GDM1 (cell line): ENCODE measurements at regions not wholly inside any gene's neighbourhood (a gene's known extent, or its start where the extent isn't known, plus 50 kb on each side); places are given as distances from the start of the nearest gene placed in this dataset.

Source experiments
- DNase-seq: peaks from one replicate; lab custom pipeline; 2025; lab: John Stamatoyannopoulos, UW

GRCh38 chr11:27214713-27215112 lies 148.3 kb downstream of the CCDC34 start:
- DNase-seq, result no peak

DNA sequence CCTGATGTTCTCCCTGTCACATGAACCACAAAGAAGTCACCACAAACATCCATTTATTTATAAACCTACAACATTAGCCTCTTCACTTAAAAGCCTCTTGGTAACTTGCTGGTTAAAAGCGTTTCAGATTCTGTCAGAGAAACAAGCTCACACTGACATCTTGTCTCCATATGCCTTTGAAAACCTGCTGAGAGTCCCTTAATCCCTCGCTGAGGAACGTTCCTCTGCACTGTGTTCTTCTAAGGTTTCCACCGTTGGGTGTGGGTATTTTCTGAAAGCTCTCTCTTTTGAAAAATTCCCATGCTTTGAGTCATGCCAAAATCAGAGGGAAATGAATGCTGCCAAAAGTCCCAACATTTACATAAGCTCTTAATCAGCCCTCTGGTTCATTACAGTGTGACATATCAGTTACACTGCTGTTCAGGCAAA lies 149.8 kb downstream of the CCDC34 start:
- DNase-seq, result no peak

DNA sequence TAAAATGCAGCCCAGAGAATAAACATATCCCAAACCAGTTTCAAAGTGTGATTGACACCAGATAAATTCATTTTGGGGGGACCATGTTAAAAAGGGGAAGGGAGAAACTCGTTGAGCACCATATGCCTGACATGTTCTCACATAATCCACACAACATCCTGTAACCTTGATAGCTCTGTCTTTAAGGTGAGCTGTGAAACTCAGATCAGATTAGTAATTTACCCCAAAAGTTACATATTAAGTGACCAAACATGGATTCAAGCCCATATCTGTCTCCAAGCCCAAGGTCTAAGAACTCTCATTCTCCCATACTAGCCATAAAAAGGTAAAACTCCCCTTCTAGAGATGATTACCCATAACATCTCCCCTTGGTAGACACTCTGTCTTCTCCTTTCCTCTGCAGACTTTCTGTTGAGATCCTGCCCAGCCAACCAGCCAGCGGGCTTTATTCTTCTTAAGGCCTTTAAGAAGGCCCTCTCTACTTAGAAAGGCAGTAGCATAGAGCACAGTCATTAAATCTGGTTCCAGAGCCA lies 150.7 kb downstream of the CCDC34 start:
- no peak for DNase-seq

- no peak for DNase-seq
Measured at GRCh38 chr11:27211370-27212127, 151.5 kb downstream of the CCDC34 start.

DNA sequence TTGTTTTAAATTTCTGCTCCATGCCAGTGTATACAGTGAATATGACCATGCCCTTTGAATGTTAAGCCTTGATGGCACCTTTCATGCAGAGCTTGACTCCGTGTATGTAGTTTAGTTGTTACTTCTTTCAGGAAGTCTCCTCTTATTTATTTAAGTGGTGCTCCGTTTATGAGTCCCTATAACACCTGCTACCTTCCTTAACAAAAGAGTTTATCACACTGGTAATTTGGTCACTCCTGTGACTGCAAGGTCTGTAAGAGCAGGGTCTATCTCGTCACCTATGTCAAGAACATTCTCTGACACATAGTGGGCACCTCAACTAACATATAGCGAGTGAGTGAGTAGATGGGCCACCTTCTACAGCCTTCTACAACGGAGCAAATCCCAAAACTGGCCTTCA lies 152.5 kb downstream of the CCDC34 start:
- DNase-seq, result no peak

DNA sequence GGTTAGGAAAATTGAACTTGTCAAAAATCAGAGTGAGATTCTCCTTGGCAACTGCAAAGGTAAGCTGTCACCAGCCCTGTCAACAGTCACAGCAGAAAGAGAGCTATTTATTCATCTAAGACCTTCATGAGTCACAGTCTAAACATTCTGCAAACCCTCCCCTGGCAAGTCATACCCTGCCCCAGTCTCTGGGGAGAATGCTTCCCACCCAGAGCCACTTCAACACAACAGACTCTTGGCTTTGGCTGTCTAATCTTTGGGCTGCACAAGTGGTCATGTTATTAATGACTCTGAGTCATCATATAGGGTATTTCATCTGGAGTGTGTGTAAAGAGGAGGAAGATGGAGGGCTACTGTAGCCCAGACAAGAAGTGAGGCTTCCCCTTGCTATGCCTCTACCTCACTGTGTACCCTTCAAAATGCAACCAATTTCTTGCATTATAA lies 153.4 kb downstream of the CCDC34 start:
- DNase-seq, result no peak

DNA sequence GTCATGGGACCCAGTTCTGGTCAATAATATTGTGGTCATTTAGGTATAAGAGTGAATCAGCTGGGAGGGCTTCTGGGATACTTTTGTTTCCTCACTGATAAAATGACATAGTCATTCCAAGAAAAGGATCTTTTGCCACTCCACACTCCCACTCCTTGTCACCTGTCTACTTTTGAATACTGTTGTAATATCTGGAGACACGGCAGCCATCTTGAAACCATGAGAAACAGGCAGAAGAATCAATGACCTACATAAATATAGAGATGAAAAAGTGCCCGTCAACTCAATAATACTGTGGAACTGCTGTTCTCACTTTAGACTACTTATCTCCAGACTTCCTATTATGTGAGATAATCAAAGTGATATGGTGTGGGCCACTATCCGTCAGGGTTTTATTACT lies 154.2 kb downstream of the CCDC34 start:
- no peak for DNase-seq

DNA sequence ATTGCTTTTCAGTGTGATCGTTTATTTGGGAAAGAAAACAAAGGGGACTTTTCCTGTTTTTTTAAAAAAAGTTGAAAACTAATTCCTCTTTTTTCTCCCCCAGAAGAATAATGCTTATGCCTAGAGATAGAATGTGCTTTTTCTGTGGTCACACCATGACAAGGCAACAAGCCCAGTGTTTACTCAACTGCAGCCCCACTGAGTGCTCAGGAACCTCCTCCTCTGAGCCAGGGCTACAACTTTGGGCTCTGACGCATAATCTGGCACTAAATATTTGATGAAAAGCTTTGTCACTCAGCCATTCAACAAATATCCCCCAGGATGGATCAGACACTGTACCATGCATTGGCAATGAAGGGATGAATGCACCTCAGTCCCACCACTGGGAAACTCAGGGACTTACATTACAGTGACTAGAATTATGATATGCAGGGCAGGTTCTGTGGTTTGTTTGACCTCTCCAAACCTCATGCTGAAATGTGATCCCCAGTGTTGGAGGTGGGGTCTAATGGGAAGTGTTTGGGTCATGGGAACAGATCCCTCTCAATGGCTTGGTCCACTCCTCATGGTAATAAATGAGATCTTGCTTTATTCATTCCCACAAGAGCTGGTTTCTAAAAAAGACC lies 155.9 kb downstream of the CCDC34 start:
- no peak for DNase-seq

DNA sequence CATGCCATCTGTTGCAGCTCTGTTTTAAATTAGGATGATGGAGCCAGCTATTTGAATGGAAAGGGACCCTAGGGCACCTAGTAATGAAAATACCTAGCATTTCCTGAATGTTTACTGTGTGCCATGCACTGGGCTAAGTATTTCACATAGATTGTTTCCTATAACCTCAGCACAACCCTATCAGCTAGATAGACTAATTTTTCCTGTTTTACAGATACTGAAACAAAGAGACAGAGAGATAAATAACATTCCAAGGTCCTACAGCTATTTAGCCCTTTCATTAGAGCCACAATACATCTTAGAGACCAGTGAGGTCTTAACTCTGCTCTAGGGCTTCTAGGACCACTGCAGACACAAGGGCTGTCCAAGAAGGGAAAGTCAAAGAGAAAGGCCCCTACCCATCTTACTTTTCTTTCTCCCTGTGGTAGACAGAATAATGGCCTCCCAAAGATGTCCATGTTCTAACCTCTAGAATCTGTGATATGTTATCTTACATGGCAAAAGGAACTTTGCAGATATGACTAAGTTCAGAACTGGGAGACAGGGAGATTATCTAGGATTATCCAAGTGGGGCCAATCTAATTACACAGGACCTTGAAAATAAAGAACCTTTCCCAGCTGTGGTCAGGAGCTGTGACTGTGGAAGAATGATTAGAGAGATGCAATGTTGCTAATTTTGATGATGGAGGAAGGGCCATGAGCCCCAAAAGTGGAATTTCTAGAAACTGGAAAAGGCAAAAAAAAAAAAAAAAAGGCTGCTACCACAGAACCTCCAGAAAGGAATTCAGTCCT lies 157.0 kb downstream of the CCDC34 start:
- no peak for DNase-seq

DNA sequence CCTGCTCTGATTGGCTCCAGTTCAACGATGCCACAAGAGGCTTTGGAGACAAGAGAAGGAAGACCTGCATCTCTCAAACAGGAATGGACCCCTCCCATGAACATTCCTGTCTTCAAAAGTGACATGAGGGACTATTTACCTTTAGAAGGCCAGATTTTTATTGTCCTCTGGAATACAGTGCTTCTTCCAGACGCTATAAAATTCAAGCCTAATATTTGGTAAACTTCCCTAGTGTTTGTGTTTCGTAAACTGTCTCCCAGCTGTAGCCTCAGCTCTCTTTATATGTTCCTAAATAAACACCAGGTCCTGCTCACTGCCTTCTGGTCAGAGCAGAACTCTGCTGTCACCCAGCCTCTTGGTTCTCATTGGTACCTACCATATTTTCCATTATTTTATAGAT lies 157.8 kb downstream of the CCDC34 start:
- DNase-seq, result no peak

GRCh38 chr11:27204529-27204928 lies 158.5 kb downstream of the CCDC34 start:
- no peak for DNase-seq

DNA sequence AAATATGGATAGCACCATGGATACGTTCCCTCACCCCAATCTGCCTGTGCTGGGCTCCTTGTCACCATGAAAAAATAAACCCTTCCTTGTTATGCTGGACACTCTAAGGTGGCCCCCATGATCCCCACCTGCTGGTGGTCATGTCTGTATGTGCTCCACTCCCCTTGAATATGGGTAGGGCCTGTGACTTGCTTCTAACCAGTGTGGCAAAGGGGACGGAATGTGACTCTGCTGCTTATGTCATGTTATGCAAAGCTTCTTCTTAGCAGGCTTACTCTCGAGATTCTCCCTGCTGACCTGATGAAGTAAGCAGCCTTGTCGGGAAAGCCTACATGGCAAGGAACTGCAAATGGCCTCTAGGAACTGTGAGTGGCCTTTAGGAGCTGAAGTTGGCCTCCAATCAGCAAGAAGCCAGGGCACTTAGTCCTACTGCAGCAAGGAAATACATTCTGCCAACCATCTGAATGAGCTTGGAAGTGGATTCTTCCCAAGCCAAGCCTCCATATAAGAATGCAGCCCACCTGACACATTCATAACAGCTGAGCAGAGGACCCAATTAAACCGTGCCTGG lies 159.9 kb downstream of the CCDC34 start:
- DNase-seq, result no peak

DNA sequence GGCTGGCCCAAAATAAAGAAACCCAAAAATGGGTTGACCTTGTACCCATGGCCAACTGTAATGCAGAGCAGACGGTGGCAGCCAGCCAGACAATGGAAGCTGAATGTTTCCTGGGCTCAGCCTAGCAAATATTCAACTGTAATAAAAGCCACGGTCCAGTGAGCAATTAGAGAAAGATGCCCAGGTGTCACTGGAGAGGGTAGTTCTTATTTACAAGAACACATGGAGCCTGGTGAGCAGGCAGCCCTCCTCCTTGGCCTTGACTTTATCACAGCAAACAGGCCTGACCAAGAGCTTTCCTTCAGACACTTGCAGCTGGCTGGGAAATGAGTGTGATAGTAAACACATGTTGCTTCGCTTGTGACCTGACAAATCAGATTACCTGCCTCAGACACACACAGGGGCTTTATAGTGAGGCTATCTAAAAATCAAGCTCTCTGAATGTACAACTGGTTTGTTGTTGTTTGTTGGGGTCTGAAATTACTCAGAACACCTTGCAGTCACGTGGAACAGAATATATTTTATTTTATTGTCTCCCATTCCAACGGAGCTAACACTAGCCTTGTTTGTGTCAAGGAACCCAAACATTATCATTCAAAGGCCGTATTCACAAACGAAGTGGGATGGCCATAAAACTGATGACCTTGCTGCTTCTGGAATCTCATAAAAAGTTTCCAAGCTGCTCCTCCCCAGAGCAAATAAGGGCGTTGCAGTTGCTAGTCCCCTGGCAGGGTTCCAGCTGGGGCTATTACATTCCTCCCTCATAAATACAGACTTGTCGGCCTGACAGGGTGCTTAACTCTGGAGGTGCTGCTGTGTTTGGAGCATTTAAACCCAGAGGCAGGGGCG lies 161.1 kb downstream of the BBOX1 start:
- DNase-seq, result no peak

DNA sequence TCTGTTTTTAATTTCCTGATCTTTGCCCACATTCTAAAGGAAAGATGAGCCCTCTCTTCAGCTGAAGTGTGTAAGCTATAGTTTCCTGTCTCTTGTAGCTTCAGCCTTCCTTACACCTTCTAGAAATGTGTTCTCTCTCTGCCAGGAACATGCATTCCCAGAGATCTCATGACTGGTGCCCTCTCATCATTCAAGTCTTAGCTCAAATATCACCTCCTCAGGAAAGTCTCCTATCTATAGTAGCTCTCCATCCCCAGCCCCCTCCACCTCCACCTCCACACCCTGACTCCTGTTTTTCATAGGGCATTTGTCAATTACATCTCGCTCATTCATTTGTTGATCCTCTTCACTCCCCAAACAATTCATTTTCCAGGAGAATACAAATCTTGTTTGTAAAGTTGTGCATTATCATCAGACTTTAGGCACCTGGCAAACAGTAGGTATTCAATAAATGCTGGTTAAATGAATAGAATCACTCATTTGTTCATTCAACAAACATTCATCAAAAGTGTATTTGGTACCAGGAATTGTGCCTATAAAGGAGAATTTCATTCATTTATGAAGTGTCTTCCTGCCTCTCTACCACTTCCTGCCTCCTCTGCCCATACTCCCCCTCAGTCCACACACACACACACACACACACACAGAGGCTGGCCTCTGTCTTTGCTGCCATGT lies 160.3 kb downstream of the BBOX1 start:
- no peak for DNase-seq

GRCh38 chr11:27196203-27196897 lies 155.7 kb downstream of the BBOX1 start:
- no peak for DNase-seq

GRCh38 chr11:27195837-27196202 lies 155.2 kb downstream of the BBOX1 start:
- DNase-seq, result no peak

- no peak for DNase-seq
Measured at GRCh38 chr11:27194976-27195375, 154.4 kb downstream of the BBOX1 start.

DNA sequence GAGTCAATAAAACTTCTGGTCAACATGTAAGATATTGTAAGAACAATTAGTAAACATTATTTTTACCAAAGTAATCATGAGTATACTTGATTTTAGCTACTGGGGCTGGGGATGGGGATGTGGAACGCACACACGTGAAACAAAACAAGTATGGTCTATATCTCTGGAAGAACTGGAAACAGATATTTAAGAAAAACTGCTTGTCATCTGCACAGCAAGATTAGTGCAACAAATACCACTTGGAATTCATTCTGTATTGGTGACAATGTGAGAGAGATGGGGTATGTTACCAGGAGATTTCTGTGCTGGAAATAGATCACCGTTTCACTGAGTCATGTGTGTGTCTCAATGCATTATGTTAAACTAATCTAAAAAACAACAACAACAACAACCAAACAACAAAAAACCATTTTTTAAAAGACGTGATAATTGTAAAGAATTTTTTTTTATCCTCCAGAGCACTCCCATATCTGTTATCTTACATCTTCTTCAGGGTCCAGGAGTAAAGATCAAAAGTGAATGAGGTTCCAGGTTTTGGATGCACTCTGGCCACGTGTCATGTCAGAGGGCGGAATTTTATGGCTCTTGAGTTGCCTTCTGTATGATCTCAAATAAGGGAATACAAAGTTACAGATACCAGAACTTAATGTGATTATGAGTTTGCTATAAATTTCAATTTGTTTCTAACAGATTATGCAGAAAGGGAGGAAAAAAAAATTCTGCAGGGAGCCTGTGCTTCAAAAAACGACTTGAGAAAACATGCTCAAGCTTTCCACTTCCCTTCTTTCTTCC lies 153.0 kb downstream of the BBOX1 start:
- no peak for DNase-seq

GRCh38 chr11:27192184-27192583 lies 151.6 kb downstream of the BBOX1 start:
- no peak for DNase-seq
